NCI-H446 (cell line): ENCODE measurements at regions not wholly inside any gene's neighbourhood (a gene's known extent, or its start where the extent isn't known, plus 50 kb on each side); places are given as distances from the start of the nearest gene placed in this dataset.

Source experiments
- DNase-seq, 2 experiments: peaks; one replicate each; lab custom pipeline; 2025; lab: John Stamatoyannopoulos, UW

DNA sequence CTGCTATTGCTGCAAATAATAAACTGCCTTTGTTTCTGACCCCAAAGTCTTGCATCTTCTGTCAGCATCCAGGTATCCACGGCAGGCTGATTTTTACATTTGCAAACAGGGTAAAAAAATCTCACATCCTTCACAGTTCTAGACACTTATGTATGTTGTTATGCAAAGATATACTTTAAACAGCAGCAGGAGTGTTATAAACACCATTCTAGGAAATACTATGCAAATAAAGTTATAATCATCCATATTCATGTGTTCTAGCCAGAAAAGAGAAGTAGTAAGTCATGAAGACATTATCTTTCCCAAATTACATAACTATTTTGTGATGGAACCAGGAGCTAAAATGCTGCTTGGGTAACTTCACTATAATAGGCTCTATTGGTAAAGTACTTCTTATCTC is 534.2 kb downstream of the LTN1 start:
- DNase-seq: no peak

GRCh38 chr21:28455253-28455600 is 537.5 kb downstream of the LTN1 start:
- no peak for DNase-seq

GRCh38 chr21:28454564-28455252 is 538.0 kb downstream of the LTN1 start:
- DNase-seq: no peak

- DNase-seq: no peak
Measured at GRCh38 chr21:28447462-28447861, 545.2 kb downstream of the LTN1 start.

DNA sequence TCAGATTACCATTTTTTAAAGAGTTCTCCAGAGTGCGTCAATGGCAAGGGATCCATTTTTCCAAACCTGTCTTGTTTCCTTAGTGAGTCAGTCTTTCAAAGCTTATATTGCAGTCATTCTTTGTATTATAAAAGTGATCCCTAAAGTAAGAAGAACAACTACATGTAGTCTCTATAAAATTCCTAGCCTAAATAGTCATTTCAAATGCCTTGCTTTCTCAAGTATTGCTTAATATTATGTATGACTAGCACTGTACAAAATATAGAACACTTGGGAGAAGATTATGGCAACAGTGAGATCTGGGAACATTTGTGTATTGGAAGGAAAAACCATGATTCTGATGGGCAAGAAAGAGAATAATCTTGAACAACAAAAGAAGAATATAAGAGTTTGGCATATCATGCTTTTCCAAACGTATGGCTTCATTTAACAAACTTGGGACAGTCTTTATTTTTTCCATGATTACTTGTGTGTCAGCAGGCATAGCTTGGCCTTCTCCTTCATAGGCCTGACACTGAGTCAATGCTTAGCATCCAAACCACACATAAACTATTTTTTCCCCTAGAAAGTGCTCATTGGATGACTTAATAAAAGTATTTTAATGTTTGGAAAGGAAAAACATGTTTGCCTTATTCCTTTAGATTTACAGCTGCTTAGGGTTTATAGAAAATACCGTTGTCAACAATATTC is 547.4 kb downstream of the LTN1 start:
- DNase-seq: no peak

DNA sequence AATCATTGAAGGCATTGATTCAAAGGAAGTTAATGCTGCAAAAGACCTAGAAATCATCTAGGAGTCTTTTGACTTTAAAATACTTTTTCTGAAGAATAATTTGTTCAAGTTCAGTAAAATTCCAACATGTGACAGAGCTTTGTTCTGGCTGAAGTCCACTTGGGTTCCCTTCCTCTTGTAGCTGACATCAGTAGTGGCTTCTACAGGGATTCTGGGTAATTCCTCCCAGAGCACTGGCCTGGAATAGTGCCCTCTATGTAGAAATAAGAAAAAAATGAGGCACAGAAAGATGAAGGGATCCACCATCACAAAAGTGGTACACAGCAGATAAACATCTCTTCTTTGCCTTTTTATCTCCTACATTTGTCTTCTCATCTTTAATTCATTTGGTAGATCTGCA is 548.1 kb downstream of the LTN1 start:
- DNase-seq: no peak

DNA sequence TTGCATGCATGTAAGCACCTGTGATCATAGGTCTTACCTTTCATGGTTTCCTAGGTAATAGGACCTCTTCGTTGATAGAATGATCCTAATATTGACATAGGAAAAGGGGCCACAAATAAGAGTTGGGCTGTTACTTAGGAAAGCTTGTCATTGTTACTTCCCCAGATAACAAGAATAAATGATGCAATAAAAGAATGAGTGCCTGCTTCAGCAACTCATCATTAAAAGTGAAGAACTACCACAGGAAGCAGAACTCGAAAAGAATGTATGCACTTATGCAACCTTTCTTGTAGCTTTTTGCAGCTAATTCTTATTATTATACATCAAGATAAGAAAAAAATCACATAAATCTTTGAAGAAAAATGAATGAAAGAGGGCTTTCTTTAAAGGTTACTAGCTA is 548.6 kb downstream of the LTN1 start:
- no peak for DNase-seq

- no peak for DNase-seq
Measured at GRCh38 chr21:28442624-28443023, 550.1 kb downstream of the LTN1 start.

DNA sequence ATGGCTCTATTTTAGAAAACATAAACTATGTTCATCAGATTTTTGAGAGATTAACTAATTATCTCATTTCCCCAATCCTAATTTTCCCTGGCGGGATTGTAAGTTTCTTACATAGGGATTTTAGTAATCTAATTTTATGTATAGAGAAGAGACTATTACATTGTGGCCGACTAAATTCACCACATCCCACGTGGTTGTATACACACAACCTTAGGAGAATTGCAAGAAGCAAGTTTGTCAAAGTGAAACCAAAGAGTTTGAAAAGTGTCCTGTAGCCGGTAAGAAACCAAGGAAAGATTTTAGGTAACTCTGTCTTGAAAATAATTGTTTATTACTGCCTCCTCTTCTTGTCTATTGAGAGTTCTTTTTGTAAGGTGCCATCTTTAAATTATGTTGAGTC is 550.6 kb downstream of the LTN1 start:
- DNase-seq: no peak

DNA sequence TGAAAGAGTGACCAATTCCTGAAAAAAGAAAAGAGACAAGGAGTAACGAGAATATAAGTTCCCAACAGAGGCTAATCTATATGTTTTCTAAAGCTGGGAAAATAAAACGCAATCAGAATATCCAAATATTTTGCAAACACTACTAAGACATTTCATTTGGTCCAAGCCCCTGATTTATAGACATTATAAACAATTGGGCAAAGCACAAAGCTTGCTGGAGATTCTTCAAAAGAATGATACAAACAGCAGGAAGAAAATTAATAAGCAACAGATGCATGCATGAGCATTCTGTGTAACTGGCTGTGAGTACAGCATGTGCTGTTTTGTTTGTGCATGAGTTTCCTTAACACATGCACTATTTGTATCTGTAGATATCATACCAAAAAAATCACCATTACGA is 552.9 kb downstream of the LTN1 start:
- no peak for DNase-seq

- no peak for DNase-seq
Measured at GRCh38 chr21:28439251-28439650, 553.4 kb downstream of the LTN1 start.

GRCh38 chr21:28437061-28437460 is 555.6 kb downstream of the LTN1 start:
- no peak for DNase-seq

- DNase-seq: no peak
Measured at GRCh38 chr21:28436286-28436932, 556.3 kb downstream of the LTN1 start.

- DNase-seq: no peak
Measured at GRCh38 chr21:28431527-28432200, 561.0 kb downstream of the LTN1 start.

DNA sequence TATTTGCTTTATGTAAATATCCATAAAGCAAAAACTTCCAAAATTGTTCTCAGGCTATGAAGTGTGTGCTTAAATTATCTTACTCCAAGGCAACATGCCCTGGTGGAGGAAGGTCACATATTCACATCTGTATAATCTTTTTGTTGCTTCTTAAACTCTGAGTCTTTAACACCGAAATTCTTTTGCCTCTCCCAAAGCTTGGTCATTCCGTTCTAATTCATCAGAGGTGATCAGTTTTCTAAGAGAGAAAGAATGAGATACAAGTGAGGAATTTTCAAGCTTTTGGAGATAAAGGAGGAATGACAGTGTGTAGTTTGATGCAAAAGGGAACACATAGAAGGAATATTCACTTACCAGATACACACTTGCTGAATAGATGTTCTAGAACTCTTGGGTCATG is 561.7 kb downstream of the LTN1 start:
- DNase-seq: no peak

GRCh38 chr21:28429161-28429560 is 563.5 kb downstream of the LTN1 start:
- DNase-seq: no peak

GRCh38 chr21:28427394-28428022 is 565.2 kb downstream of the LTN1 start:
- DNase-seq: no peak

GRCh38 chr21:28426545-28426944 is 566.1 kb downstream of the LTN1 start:
- no peak for DNase-seq

DNA sequence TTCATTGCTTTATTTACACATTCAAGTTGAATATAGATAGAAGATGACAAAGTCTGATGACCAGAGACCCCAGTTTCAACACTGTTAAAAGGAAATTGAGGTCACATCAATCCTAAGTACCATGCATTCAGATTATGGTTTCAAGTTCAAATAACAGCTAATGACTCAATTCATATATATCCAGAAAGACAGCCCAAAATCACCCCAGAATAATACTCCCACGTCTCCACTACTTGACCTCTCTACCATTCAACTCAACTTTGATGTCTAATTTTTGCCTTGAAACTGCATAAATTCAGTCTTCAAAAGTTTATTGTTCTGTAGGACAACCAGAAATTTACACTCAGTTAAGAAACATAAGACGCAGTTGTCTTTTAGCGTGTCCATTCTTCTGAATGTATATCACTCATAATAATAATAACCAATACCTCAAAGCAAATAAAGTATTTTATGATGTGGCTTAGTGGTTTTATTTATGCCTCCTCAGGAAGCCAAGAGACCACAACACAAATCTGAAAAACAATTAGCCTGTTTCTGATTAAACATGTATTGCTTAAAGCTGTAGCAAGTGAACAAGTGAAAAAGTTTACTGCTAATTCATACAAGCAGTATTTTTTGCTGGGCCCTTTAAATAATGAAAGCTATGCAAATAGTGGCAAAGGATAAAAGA is 569.0 kb downstream of the LTN1 start:
- no peak for DNase-seq

GRCh38 chr21:28421716-28422524 is 570.8 kb downstream of the LTN1 start:
- peak in 1 of 2 experiments; percentile 21 for DNase-seq

GRCh38 chr21:28419811-28420210 is 572.9 kb downstream of the LTN1 start:
- DNase-seq: no peak
